Gastrocnemius medialis (tissue), 4 donors: ENCODE measurements at regions not wholly inside any gene's neighbourhood (a gene's known extent, or its start where the extent isn't known, plus 50 kb on each side); places are given as distances from the start of the nearest gene placed in this dataset.
"Not testable (repeated sequence)": the region's sequence is repeated elsewhere in the genome, so short reads cannot be mapped to it uniquely, and the experiment has no call there.

Experiments
- ATAC-seq, 2 donors: fragments of 150-250 bp; one replicate each; pipeline ENCODE4 v1.9.1; 2016
- DNase-seq, 2 donors: peaks; one replicate each; pipeline ENCODE4 v3.0.0-alpha.2; 2019
- H3K27ac ChIP-seq, 4 donors: fragments of 200-600 bp; sonication (generic); 1 replicate in 1 of 4; 2 replicates in 3 of 4; pipeline ENCODE4 v1.5.1; 2016 to 2018; ENCODE audit warnings: mild to moderate bottlenecking in 2 of 4, moderate library complexity in 1 of 4
- H3K27me3 ChIP-seq, 3 donors: fragments of 200-600 bp; sonication (generic) in 2 of 3; 1 replicate in 1 of 3; 2 replicates in 2 of 3; pipeline versions ENCODE4 v1.5.1 to v1.6.0; 2016 to 2019; ENCODE audit warnings: mild to moderate bottlenecking in 1 of 3, moderate library complexity in 1 of 3
- H3K36me3 ChIP-seq, 2 donors: fragments of 200-600 bp; sonication (generic) in 1 of 2; one replicate each; pipeline ENCODE4 v1.5.1; 2017 to 2018
- H3K4me1 ChIP-seq, 2 donors: fragments of 200-600 bp; sonication (generic) in 1 of 2; one replicate each; pipeline ENCODE4 v1.5.1; 2016 to 2017; ENCODE audit warnings: mild to moderate bottlenecking in 2 of 2
- H3K4me3 ChIP-seq, 4 donors: fragments of 200-600 bp; sonication (generic) in 3 of 4; 1 replicate in 1 of 4; 2 replicates in 3 of 4; pipeline ENCODE4 v1.5.1; 2016 to 2019; ENCODE audit warnings: mild to moderate bottlenecking in 2 of 4
- H3K9me3 ChIP-seq, 3 donors: fragments of 200-600 bp; sonication (generic) in 2 of 3; 1 replicate in 1 of 3; 2 replicates in 2 of 3; pipeline ENCODE4 v1.5.1; 2016 to 2019
- CTCF ChIP-seq, 5 experiments: fragments of 450-650 bp in 3 of 5; fragments of 200-600 bp in 2 of 5; sonication (generic) in 2 of 5; IDR thresholded peaks in 4 of 5; conservative IDR thresholded peaks in 1 of 5; 1 replicate in 4 of 5; 2 replicates in 1 of 5; pipeline ENCODE4 v1.5.1; 2016 to 2019; ENCODE audit warnings: antibody characterized with exemption in 5 of 5, mild to moderate bottlenecking in 3 of 5, moderate library complexity in 3 of 5
- POLR2A ChIP-seq, 2 donors: fragments of 450-650 bp; IDR thresholded peaks; one replicate each; pipeline ENCODE4 v1.6.1; 2017; ENCODE audit warnings: antibody characterized with exemption in 2 of 2, mild to moderate bottlenecking in 2 of 2, moderate library complexity in 2 of 2
- in situ Hi-C, 4 donors: fragments of 200-750 bp; cut with MboI; loops; one replicate each; pipeline versions ENCODE4 v1.15.0 to v1.8.0; 2017; ENCODE audit warnings: low sequenced_read_pairs in 4 of 4
- intact Hi-C: fragments of 100-400 bp; cut with DNase I; formaldehyde crosslinking; loops from one replicate; pipeline ENCODE4 v1.15.1; 2023; ENCODE audit warnings: low total_unique reads

GRCh38 chr4:66367043-66367660 lies 696.9 kb upstream of the EPHA5 start:
- no peak for DNase-seq
- TF ChIP-seq POLR2A (IDR thresholded peaks at IDR 0.05) (no peak), CTCF (IDR thresholded peaks at IDR 0.05 in 4 of 5, conservative IDR thresholded peaks at IDR 0.05 in 1 of 5) (no peak)
- Histone ChIP-seq H3K9me3 (no peaks in the 10 kb centered on the region), H3K27me3 (no peaks in the 10 kb centered on the region), H3K4me3 (no peak overlapping the region), H3K4me1 (no peaks in the 10 kb centered on the region), H3K27ac (no peak overlapping the region), H3K36me3 (no peaks in the 10 kb centered on the region)
- in situ Hi-C loops (no loop called here), intact Hi-C loops (no loop called here)
- ATAC-seq, result no peak

- H3K9me3 ChIP-seq, ATAC-seq, in situ Hi-C loops, H3K4me3 ChIP-seq, H3K4me1 ChIP-seq, H3K27me3 ChIP-seq, H3K27ac ChIP-seq, intact Hi-C loops, DNase-seq, H3K36me3 ChIP-seq: not testable (repeated sequence)
Measured at GRCh38 chr4:66360395-66360794, 690.1 kb upstream of the EPHA5 start.

GRCh38 chr4:66357316-66357715 lies 687.0 kb upstream of the EPHA5 start:
- no peak overlapping the region for H3K27ac ChIP-seq
- in situ Hi-C loops (no loop called here), intact Hi-C loops (no loop called here)
- H3K36me3 ChIP-seq, result no peaks in the 10 kb centered on the region
- no peak overlapping the region for H3K4me3 ChIP-seq
- ATAC-seq (no peak), DNase-seq (no peak)
- H3K27me3 ChIP-seq, result no peaks in the 10 kb centered on the region
- TF ChIP-seq POLR2A (IDR thresholded peaks at IDR 0.05) (no peak), CTCF (IDR thresholded peaks at IDR 0.05 in 4 of 5, conservative IDR thresholded peaks at IDR 0.05 in 1 of 5) (no peak)
- no peaks in the 10 kb centered on the region for H3K4me1 ChIP-seq
- no peaks in the 10 kb centered on the region for H3K9me3 ChIP-seq

- ATAC-seq, result no peak
- H3K36me3 ChIP-seq, result no peaks in the 10 kb centered on the region
- TF ChIP-seq POLR2A (IDR thresholded peaks at IDR 0.05), result no peak
- no peak for TF ChIP-seq CTCF (IDR thresholded peaks at IDR 0.05 in 4 of 5, conservative IDR thresholded peaks at IDR 0.05 in 1 of 5)
- no peaks in the 10 kb centered on the region for H3K9me3 ChIP-seq
- no peak overlapping the region for H3K27ac ChIP-seq
- H3K27me3 ChIP-seq, result no peaks in the 10 kb centered on the region
- intact Hi-C loops (no loop called here), in situ Hi-C loops (no loop called here)
- H3K4me3 ChIP-seq, result no peak overlapping the region
- no peak for DNase-seq
- H3K4me1 ChIP-seq, result no peaks in the 10 kb centered on the region
Measured at GRCh38 chr4:66355328-66355727, 685.0 kb upstream of the EPHA5 start.

- no peaks in the 10 kb centered on the region for H3K36me3 ChIP-seq
- intact Hi-C loops, result no loop called here
- TF ChIP-seq POLR2A (IDR thresholded peaks at IDR 0.05) (no peak), CTCF (IDR thresholded peaks at IDR 0.05 in 4 of 5, conservative IDR thresholded peaks at IDR 0.05 in 1 of 5) (no peak)
- H3K4me3 ChIP-seq, result no peak overlapping the region
- H3K27me3 ChIP-seq, result no peaks in the 10 kb centered on the region
- no peak overlapping the region for H3K27ac ChIP-seq
- no peak for DNase-seq
- H3K4me1 ChIP-seq, result no peaks in the 10 kb centered on the region
- no peak for ATAC-seq
- H3K9me3 ChIP-seq, result no peaks in the 10 kb centered on the region
- in situ Hi-C loops, result no loop called here
Measured at GRCh38 chr4:66351761-66352160, 681.5 kb upstream of the EPHA5 start.
